ENCODE measurements at regions not wholly inside any gene's neighbourhood (a gene's known extent, or its start where the extent isn't known, plus 50 kb on each side); places are given as distances from the start of the nearest gene placed in this dataset.

DNA sequence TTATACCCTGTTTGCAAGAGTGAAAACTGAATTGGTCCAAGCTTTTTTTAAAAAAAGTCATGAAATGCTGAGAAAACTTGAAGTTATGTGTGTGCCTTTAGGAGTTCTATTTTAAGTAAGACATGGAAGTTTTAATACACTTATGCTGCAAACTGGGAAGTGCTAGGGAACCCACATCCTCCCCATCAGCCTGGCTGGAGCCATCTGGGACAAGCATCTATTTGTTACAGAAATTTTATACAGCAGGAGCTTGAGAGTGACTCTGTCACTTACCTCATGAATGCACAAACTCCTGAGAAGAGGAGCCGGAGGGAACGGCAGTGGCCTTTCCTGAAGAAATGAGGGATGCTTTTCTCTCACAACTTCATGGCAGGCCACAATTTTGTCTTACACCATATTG lies 78.2 kb upstream of the SLC44A3 start:
- H3K4me3 Mint-ChIP-seq, result no peak overlapping the region
- no peak for DNase-seq (ENCODE audit: low spot score)
- H3K36me3 Mint-ChIP-seq (ENCODE audit: low read depth), result no peaks in the 10 kb centered on the region
- no peaks in the 10 kb centered on the region for H3K9me3 Mint-ChIP-seq
- no peak overlapping the region for H3K27ac Mint-ChIP-seq
- peaks cover 9% of the 10 kb centered on the region for H3K4me1 Mint-ChIP-seq (ENCODE audit: low read depth)
- peaks cover 10% of the 10 kb centered on the region for H3K27me3 Mint-ChIP-seq (ENCODE audit: low read depth)

DNA sequence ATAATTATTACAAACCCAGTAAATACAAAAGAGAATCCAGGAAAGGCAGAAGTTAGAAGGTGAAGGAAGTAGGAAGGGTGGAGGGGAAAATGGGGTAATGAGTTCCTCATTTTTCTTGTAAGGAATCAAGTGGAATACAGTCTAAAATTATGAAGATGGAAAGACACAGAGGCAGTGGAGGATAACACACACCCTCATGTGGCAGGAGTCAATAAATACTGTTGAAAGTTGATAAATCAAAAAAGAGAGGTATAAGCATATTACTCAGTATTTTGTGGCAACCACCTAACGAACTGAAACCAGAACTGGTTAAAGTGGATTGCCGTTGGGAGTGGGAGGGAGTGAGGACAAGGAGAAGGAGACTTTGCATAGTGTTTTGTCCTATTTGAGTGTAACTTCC lies 78.6 kb upstream of the SLC44A3 start:
- Mint-ChIP-seq H3K27ac (no peak overlapping the region), H3K4me1 (ENCODE audit: low read depth) (peaks cover 12% of the 10 kb centered on the region), H3K9me3 (no peaks in the 10 kb centered on the region), H3K36me3 (ENCODE audit: low read depth) (no peaks in the 10 kb centered on the region), H3K27me3 (ENCODE audit: low read depth) (peaks cover 11% of the 10 kb centered on the region), H3K4me3 (no peak overlapping the region)
- no peak for DNase-seq (ENCODE audit: low spot score)

DNA sequence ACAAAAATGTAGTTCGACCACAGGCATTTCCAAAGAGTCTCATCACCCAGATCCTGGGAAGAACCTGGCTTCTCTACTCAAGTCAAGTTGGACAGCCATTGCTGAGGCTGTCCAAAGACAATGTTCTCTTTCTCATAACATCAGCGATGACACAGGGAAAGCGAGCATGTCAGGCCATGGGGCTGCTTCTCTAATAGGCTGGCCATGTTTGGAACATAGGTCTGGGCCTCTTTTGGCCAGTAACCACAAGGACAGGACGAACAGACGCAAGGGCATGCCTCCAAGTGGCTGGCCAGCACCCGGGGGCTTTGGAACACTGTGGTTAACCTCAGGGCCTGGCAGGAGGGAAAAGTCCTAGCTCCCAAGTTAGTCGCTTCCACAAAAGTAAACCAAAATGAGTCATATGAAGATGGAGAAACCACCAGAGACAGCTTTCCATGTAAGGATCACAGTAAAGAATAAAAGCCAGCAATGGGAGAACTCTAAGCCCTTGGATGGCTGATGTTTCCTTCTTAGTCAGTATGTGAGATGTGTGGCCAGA lies 80.6 kb upstream of the SLC44A3 start:
- H3K9me3 Mint-ChIP-seq, result no peaks in the 10 kb centered on the region
- H3K4me1 Mint-ChIP-seq (ENCODE audit: low read depth), result peaks cover 19% of the 10 kb centered on the region
- no peak overlapping the region for H3K4me3 Mint-ChIP-seq
- peaks cover 11% of the 10 kb centered on the region for H3K27me3 Mint-ChIP-seq (ENCODE audit: low read depth)
- H3K27ac Mint-ChIP-seq, result no peak overlapping the region
- DNase-seq (ENCODE audit: low spot score), result no peak
- no peaks in the 10 kb centered on the region for H3K36me3 Mint-ChIP-seq (ENCODE audit: low read depth)

DNA sequence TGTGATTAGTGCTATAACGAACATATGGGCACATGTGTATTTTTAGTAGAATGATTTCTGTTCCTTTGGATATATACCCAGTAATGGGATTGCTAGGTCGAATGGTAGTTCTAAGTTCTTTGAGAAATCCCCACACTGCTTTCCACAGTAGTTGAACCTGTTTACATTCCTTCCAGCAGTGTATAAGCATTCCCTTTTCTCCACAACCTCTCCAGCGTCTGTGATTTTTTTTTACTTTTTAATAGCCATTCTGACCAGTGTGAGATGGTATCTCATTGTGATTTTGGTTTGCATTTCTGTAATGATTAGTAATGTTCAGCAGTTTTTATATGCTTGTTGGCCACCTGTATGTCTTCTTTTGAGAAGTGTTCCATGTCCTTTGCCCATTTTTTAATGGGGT lies 81.8 kb upstream of the SLC44A3 start:
- no peak for DNase-seq (ENCODE audit: low spot score)
- Mint-ChIP-seq H3K4me1 (ENCODE audit: low read depth) (peaks cover 19% of the 10 kb centered on the region), H3K4me3 (no peak overlapping the region), H3K36me3 (ENCODE audit: low read depth) (no peaks in the 10 kb centered on the region), H3K27me3 (ENCODE audit: low read depth) (peaks cover 11% of the 10 kb centered on the region), H3K9me3 (no peaks in the 10 kb centered on the region), H3K27ac (no peak overlapping the region)

DNA sequence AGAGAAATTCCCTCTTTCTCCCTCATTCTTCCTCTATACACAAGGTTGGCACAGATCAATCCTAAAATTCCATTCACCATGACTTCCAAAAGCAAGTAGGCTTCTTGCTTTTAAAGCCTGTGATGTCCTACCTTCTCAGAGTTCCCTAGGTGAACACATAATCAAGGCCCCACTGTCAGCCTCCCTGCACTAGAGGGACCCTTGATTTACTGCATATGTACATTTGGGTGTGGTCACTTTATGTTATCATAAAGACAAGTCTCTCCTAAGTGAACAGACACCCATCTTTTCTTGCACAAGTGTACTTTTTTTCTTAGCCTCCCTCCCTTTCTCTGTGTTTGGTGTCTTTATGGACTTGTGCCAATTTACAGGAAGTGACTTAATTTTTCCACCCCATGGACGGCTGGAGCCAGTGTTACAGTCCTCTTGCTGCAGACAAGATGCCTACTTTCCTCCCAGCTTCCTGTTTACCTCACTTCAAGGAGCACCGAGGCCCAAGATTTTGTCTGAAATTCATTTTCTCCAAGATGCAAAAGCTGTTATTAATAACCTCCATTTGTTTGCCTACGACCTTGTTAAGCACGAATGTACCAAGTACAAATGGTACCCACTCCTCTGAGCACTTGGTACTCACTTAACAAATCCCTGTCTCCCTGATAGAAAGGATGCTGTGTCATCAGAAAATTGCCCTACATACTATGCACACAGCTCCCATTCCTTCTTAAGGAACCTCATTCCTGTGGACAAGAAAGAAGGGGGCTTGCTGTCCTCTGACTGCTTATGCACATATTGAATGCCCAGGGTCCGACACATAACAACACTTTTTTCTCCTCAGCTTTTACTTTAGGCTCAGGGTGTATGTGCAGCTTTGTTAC lies 82.8 kb upstream of the SLC44A3 start:
- no peak for DNase-seq (ENCODE audit: low spot score)
- Mint-ChIP-seq H3K9me3 (no peaks in the 10 kb centered on the region), H3K4me3 (no peak overlapping the region), H3K4me1 (ENCODE audit: low read depth) (peaks cover 19% of the 10 kb centered on the region), H3K27me3 (ENCODE audit: low read depth) (peaks cover 11% of the 10 kb centered on the region), H3K27ac (no peak overlapping the region), H3K36me3 (ENCODE audit: low read depth) (no peaks in the 10 kb centered on the region)

DNA sequence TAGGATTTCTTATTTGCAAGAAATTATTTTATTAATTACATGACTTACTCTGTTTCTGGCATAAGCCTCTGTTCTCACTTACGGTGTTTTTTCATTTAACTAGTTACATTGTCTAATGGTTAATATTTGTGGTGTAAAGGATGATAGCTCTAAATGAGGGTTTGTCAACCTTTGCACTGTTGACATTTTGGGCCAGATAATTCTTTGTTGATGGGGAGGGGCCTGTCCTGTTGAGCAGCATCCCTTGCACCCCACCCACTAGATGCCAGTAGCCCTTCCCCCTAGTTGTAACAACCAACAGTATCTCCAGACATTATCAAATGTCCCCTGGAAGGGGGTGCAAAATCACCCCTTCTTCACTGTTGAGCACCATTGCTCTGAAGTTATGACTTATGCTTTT lies 83.6 kb upstream of the SLC44A3 start:
- no peak overlapping the region for H3K4me3 Mint-ChIP-seq

DNA sequence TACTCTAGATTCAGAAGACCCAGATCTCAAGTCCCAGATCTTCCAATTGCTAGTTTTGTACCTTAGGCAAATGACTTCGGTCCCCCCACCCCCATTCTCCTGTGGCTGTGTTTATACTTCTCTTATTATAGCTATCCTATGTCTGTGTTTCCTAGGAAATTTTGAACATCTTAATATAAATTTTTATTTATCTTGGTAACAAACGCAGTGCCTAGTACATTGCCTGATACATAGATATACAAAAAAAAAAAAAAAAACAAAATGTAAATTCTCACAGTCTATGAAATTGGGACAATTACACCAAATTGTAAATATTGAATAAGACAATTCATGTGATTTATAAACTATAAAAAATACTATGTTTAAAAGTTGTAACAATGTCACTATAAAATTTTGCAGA lies 84.1 kb upstream of the SLC44A3 start:
- peaks cover 14% of the 10 kb centered on the region for H3K4me1 Mint-ChIP-seq (ENCODE audit: low read depth)
- no peak for DNase-seq (ENCODE audit: low spot score)
- H3K27ac Mint-ChIP-seq, result no peak overlapping the region
- peaks cover 11% of the 10 kb centered on the region for H3K27me3 Mint-ChIP-seq (ENCODE audit: low read depth)
- no peaks in the 10 kb centered on the region for H3K36me3 Mint-ChIP-seq (ENCODE audit: low read depth)
- peak overlapping the region; percentile 28 for H3K4me3 Mint-ChIP-seq
- no peaks in the 10 kb centered on the region for H3K9me3 Mint-ChIP-seq

More for the DNA sequence above, 83.6 kb upstream of the SLC44A3 start:
- H3K27ac Mint-ChIP-seq, result no peak overlapping the region
- no peak for DNase-seq (ENCODE audit: low spot score)
- H3K36me3 Mint-ChIP-seq (ENCODE audit: low read depth), result no peaks in the 10 kb centered on the region
- peaks cover 11% of the 10 kb centered on the region for H3K27me3 Mint-ChIP-seq (ENCODE audit: low read depth)
- peaks cover 17% of the 10 kb centered on the region for H3K4me1 Mint-ChIP-seq (ENCODE audit: low read depth)
- H3K9me3 Mint-ChIP-seq, result no peaks in the 10 kb centered on the region

DNA sequence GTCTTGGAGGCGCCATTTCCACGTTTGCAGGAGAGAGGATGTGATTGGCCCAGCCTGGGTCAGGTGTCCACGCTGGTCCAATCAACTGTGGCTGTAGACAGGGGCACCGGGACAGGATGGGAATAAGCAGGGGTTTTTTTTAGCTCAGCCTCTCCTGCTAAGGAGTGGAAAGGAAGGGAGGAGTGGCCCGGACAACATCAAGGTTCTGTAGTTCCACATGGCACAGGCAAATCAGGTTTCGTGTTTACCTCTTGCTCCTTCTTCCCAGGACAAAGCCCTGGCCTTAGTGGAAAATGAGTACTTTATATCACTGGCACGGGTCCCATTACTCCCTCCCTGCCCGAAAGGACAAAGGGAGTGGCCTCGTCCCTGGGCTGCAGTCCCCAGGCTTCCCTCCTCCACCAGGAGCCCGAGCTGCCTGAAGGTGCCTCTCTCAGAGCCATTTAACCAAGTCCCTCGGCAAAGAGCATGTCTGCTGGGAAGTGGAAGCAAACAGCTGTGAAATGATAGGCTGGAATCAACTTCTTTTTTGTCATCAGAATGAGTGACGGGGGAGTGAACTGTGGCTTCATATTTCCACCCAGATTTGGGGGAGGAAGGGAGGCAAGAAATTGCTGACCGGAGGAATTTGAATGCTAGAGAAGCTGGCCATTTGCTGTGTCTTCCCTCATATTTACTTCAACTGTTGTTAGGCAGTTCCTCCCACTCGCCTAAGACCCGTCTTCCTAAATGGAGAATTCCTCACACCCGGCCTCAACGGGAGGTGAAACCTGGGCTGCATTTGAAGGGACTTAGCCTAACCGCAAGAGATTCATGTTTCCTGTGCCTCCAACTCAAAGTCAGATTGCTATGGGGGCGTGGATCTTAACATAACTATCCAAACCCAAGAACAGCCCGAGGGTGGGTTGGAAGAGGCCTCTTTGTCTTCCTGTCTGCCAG lies 84.9 kb upstream of the SLC44A3 start:
- DNase-seq (ENCODE audit: low spot score), result peak; percentile 36
- H3K27ac Mint-ChIP-seq, result no peak overlapping the region
- H3K4me3 Mint-ChIP-seq, result peak overlapping the region; percentile 28
- H3K9me3 Mint-ChIP-seq, result no peaks in the 10 kb centered on the region
- H3K36me3 Mint-ChIP-seq (ENCODE audit: low read depth), result no peaks in the 10 kb centered on the region
- peaks cover 9% of the 10 kb centered on the region for H3K27me3 Mint-ChIP-seq (ENCODE audit: low read depth)
- peaks cover 14% of the 10 kb centered on the region for H3K4me1 Mint-ChIP-seq (ENCODE audit: low read depth)

DNA sequence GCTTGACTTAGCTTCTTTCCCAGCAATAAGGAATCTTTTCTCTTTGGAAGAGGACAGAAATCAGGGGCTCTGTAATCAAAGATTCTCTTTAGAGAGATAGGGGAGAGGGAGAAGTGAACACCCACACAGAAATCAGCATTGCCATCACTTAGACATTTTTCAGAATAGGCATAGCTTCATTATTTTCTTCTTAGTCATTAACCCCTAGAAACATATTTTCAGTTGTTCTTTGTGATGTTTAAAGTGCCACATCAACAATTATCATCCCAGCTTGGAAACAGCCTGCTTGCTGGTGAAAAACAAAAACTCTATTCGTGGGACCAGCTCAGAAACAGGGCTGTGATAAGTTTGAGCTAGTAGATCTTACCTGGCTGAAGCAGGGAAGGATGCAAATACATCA lies 88.3 kb upstream of the SLC44A3 start:
- no peak overlapping the region for H3K4me3 Mint-ChIP-seq
- H3K9me3 Mint-ChIP-seq, result no peaks in the 10 kb centered on the region
- H3K4me1 Mint-ChIP-seq (ENCODE audit: low read depth), result peaks cover 9% of the 10 kb centered on the region
- peaks cover 3% of the 10 kb centered on the region for H3K27me3 Mint-ChIP-seq (ENCODE audit: low read depth)
- no peaks in the 10 kb centered on the region for H3K36me3 Mint-ChIP-seq (ENCODE audit: low read depth)
- H3K27ac Mint-ChIP-seq, result no peak overlapping the region
- DNase-seq (ENCODE audit: low spot score), result no peak

DNA sequence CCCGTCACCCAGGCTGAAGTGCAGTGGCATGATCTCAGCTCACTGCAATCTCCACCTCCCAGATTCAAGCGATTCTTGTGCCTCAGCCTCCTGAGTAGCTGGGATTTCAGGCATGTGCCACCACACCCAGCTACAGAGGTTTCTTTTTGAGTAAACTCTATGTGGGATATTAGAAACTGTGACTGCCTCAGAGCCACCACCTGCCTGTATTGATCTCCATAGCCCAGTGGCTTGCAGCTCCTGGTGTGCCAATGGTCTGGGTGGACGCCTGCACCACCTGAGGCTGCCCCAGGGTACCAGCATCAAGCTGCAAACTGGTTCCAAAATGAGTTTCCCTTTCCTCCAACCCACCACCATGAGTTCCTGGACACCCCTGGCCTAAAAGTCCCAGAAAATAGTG lies 89.7 kb upstream of the SLC44A3 start:
- no peak for DNase-seq (ENCODE audit: low spot score)
- H3K27ac Mint-ChIP-seq, result no peak overlapping the region
- peaks cover under 1% of the 10 kb centered on the region for H3K4me1 Mint-ChIP-seq (ENCODE audit: low read depth)
- peaks cover 3% of the 10 kb centered on the region for H3K27me3 Mint-ChIP-seq (ENCODE audit: low read depth)
- H3K36me3 Mint-ChIP-seq (ENCODE audit: low read depth), result no peaks in the 10 kb centered on the region
- H3K4me3 Mint-ChIP-seq, result no peak overlapping the region
- no peaks in the 10 kb centered on the region for H3K9me3 Mint-ChIP-seq

DNA sequence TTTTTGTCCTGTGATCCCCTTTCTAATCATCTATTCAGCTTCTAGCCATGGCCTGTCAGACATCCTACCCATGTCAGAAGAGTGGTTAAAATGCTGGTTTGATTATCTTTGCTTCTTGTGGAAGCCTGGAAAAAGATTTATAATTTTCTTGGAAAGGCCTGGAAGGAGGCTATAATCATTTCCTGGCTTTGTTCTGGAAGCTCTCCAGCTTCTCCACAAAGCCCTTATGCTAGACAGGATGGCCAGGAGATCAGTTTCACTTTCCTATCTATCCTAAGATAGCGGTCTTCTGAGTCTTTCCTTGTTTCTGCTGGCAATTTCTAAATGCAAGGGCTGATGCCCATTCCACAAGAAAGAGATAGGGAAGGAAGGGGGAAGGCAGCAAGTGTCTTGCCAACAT lies 90.9 kb upstream of the SLC44A3 start:
- peaks cover 3% of the 10 kb centered on the region for H3K27me3 Mint-ChIP-seq (ENCODE audit: low read depth)
- H3K9me3 Mint-ChIP-seq, result no peaks in the 10 kb centered on the region
- no peak for DNase-seq (ENCODE audit: low spot score)
- no peak overlapping the region for H3K4me3 Mint-ChIP-seq
- H3K27ac Mint-ChIP-seq, result no peak overlapping the region
- no peaks in the 10 kb centered on the region for H3K4me1 Mint-ChIP-seq (ENCODE audit: low read depth)
- no peaks in the 10 kb centered on the region for H3K36me3 Mint-ChIP-seq (ENCODE audit: low read depth)

DNA sequence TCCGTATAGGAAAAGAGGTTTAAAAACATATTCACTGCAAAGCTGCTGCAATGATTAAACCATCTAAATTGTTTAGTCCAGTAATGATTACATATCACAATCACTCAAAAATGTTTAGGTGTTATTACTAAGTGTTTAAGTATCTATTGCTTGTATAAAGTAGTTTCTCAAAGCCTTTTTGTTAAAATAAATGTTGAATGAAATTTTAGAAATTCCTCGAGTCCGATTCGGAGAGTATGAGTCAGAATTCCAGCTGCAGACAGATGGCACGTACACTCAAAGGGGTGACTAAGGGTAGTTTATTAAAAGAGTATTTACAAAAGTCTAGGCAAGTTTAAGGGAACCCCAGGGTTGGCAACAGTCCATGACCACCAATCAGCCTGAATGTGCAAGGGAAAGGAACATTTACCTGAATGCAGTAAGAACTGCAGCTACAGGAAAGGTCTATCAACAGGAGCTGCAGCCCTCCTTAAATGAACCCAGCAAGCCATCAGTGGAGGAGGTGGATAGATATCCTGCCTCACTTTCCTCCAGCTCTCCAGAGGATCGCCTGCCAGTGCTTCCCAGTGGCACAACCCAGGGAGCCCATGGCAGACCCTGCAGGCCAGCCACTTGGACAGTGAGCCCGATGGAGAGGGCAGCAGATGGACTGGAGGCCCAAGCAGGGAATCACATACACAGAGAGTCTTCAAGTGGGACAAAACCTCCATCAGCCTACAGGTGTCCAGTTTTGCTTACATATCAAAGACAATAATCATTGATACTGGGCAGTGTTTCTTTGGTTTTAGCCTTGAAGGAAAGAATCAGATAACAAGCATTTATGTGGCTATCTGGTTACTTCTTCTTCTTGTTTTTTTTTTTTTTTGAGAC lies 92.1 kb upstream of the SLC44A3 start:
- H3K36me3 Mint-ChIP-seq (ENCODE audit: low read depth), result no peaks in the 10 kb centered on the region
- H3K9me3 Mint-ChIP-seq, result no peaks in the 10 kb centered on the region
- DNase-seq (ENCODE audit: low spot score), result no peak

DNA sequence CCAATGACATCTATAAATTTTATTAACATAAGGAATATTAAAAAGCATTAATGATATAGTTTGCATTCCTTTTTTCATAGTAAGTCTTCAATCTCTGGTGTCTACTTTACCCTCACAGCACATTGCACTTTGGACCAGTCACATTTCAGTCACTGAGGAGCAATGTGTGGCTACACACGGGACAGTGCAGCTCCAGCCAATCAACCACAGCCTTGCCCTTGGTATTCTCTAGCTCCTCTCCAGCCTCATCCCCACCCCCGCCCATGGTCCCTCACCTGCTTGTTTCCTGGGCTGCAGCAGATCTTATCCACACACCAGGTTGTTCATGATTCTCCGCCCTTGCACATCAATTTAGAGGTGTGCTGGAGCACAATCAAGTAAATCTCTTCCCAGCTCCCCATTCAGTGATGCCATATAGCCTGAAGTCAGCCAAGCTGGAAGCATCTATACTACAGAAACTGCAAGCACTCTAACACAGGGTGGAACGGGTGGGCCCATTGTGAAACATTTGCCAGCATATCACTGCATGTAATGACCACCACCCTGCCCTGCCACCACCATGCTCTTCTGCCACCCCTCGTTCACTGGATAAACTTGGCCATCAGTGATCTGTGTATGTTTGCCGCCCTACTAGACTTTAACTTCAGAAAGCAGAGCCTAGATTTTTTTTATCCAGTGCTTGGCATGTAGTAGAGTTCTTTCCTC lies 93.0 kb upstream of the SLC44A3 start:
- no peaks in the 10 kb centered on the region for H3K36me3 Mint-ChIP-seq (ENCODE audit: low read depth)
- no peak overlapping the region for H3K4me3 Mint-ChIP-seq
- DNase-seq (ENCODE audit: low spot score), result no peak
- peaks cover under 1% of the 10 kb centered on the region for H3K4me1 Mint-ChIP-seq (ENCODE audit: low read depth)
- H3K9me3 Mint-ChIP-seq, result no peaks in the 10 kb centered on the region
- peaks cover 3% of the 10 kb centered on the region for H3K27me3 Mint-ChIP-seq (ENCODE audit: low read depth)
- H3K27ac Mint-ChIP-seq, result no peak overlapping the region

More for the DNA sequence above, 92.1 kb upstream of the SLC44A3 start:
- Mint-ChIP-seq H3K27me3 (ENCODE audit: low read depth) (peaks cover 3% of the 10 kb centered on the region), H3K27ac (no peak overlapping the region), H3K4me1 (ENCODE audit: low read depth) (no peaks in the 10 kb centered on the region), H3K4me3 (no peak overlapping the region)
